Renal cortex interstitium (tissue), 11 donors: ENCODE measurements at regions not wholly inside any gene's neighbourhood (a gene's known extent, or its start where the extent isn't known, plus 50 kb on each side); places are given as distances from the start of the nearest gene placed in this dataset.
"Not testable (repeated sequence)": the region's sequence is repeated elsewhere in the genome, so short reads cannot be mapped to it uniquely, and the experiment has no call there.

Experiments
- DNase-seq, 11 donors: peaks; one replicate each; pipeline ENCODE4 v3.0.0-alpha.2; 2013; ENCODE audit warnings: low read depth in 9 of 11, low spot score in 4 of 11; ENCODE audit errors: extremely low read depth in 1 of 11

- DNase-seq, result no peak
Measured at GRCh38 chr13:91024157-91024792, 323.2 kb upstream of the MIR17HG start.

- no peak for DNase-seq
Measured at GRCh38 chr13:91025442-91025841, 322.0 kb upstream of the MIR17HG start.

GRCh38 chr13:91031508-91031907 is 316.0 kb upstream of the MIR17HG start:
- no peak for DNase-seq

- no peak for DNase-seq
Measured at GRCh38 chr13:91032104-91032503, 315.4 kb upstream of the MIR17HG start.

GRCh38 chr13:91036886-91037285 is 310.6 kb upstream of the MIR17HG start:
- no peak for DNase-seq

GRCh38 chr13:91042870-91043269 is 304.6 kb upstream of the MIR17HG start:
- no peak for DNase-seq

GRCh38 chr13:91045351-91046034 is 302.0 kb upstream of the MIR17HG start:
- DNase-seq, result peak in 7 of 11 donors; percentile 13 to 39 (median 17)

- DNase-seq, result no peak
Measured at GRCh38 chr13:91046715-91047327, 300.7 kb upstream of the MIR17HG start.

- DNase-seq, result no peak
Measured at GRCh38 chr13:91050970-91051369, 296.5 kb upstream of the MIR17HG start.

GRCh38 chr13:91052876-91053275 is 294.6 kb upstream of the MIR17HG start:
- DNase-seq, result no peak

- DNase-seq, result no peak
Measured at GRCh38 chr13:91053318-91054065, 294.0 kb upstream of the MIR17HG start.

- DNase-seq, result no peak
Measured at GRCh38 chr13:91054902-91055301, 292.6 kb upstream of the MIR17HG start.

GRCh38 chr13:91056746-91057145 is 290.7 kb upstream of the MIR17HG start:
- DNase-seq, result no peak

- DNase-seq, result not testable (repeated sequence)
Measured at GRCh38 chr13:91057507-91057906, 290.0 kb upstream of the MIR17HG start.

- DNase-seq, result no peak
Measured at GRCh38 chr13:91058066-91058465, 289.4 kb upstream of the MIR17HG start.

GRCh38 chr13:91058919-91059318 is 288.6 kb upstream of the MIR17HG start:
- DNase-seq, result no peak

- no peak for DNase-seq
Measured at GRCh38 chr13:91066745-91067144, 280.7 kb upstream of the MIR17HG start.

- DNase-seq, result no peak
Measured at GRCh38 chr13:91072486-91072885, 275.0 kb upstream of the MIR17HG start.

- no peak for DNase-seq
Measured at GRCh38 chr13:91074091-91074490, 273.4 kb upstream of the MIR17HG start.

GRCh38 chr13:91076830-91077229 is 270.7 kb upstream of the MIR17HG start:
- no peak for DNase-seq
